ENCODE measurements at regions not wholly inside any gene's neighbourhood (a gene's known extent, or its start where the extent isn't known, plus 50 kb on each side); places are given as distances from the start of the nearest gene placed in this dataset.

- in situ Hi-C loops (cut with HindIII; ENCODE audit: low pct_unique_long_range_greater_than_20kb, low sequenced_read_pairs): loop anchor here (10.0 kb wide), 1 partner anchor 108 kb away; no protein-coding TSS in a partner anchor
- DNase-seq (ENCODE audit: low read depth, low spot score): no peak
Measured at GRCh38 chr17:77346765-77347164, 206.0 kb downstream of the SEC14L1 start.

- in situ Hi-C loops (cut with HindIII; ENCODE audit: low pct_unique_long_range_greater_than_20kb, low sequenced_read_pairs): loop anchor here (10.0 kb wide), 1 partner anchor 107 kb away; no protein-coding TSS in a partner anchor
Measured at GRCh38 chr17:77347544-77347943, 206.8 kb downstream of the SEC14L1 start.

DNA sequence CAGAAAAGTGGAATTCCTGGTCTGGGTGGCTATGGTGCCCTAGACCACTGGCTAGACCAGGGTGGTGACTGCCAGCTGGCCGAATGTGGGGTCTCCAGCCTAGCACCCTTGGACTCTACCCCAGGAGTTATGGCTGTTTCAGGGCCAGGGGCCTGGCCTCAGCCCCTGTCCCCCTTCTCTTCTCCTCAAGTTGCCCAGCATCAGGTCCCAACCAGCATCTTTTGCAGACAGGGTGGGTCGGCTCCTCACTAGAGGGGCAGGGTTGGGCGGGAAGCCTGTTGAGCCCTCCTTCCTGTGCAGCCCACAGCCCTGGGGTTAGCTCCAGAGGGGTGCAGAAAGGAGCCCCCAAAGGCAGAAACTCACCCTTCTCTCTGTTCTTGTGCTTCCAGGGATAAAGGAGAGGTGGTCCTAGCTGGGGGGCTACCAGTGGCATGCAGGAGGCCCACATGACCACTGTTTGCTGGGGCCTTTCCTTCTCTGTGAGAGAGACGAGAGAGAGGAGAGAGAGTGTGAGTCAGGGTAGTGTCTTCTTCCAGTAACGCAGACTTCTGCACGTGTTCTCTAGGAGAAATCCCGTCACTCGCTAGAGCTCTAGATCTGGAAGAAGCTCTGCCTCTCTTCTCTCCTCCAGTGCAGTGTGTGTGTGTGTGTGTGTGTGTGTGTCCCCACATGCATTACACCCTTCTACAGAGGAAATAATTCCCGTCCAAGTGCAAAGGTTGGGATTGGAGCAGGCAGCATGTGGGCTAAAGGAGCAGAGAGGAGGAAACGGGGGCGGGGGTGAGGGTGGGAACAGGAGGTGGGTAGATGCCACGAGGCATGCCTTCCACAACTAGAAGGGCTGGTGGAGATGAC, 209.4 kb downstream of the SEC14L1 start:
- DNase-seq (ENCODE audit: low read depth, low spot score): no peak
- in situ Hi-C loops (cut with HindIII; ENCODE audit: low pct_unique_long_range_greater_than_20kb, low sequenced_read_pairs): loop anchor here (10.0 kb wide), 1 partner anchor 105 kb away; no protein-coding TSS in a partner anchor

More at GRCh38 chr17:77347544-77347943, 206.8 kb downstream of the SEC14L1 start:
- DNase-seq (ENCODE audit: low read depth, low spot score): no peak

- in situ Hi-C loops (cut with HindIII; ENCODE audit: low pct_unique_long_range_greater_than_20kb, low sequenced_read_pairs): no loop called here
Measured at GRCh38 chr17:77352441-77352840, 211.7 kb downstream of the SEC14L1 start.

GRCh38 chr17:77352996-77353395, 212.2 kb downstream of the SEC14L1 start:
- DNase-seq (ENCODE audit: low read depth, low spot score): no peak
- in situ Hi-C loops (cut with HindIII; ENCODE audit: low pct_unique_long_range_greater_than_20kb, low sequenced_read_pairs): no loop called here

More at GRCh38 chr17:77352441-77352840, 211.7 kb downstream of the SEC14L1 start:
- no peak for DNase-seq (ENCODE audit: low read depth, low spot score)

DNA sequence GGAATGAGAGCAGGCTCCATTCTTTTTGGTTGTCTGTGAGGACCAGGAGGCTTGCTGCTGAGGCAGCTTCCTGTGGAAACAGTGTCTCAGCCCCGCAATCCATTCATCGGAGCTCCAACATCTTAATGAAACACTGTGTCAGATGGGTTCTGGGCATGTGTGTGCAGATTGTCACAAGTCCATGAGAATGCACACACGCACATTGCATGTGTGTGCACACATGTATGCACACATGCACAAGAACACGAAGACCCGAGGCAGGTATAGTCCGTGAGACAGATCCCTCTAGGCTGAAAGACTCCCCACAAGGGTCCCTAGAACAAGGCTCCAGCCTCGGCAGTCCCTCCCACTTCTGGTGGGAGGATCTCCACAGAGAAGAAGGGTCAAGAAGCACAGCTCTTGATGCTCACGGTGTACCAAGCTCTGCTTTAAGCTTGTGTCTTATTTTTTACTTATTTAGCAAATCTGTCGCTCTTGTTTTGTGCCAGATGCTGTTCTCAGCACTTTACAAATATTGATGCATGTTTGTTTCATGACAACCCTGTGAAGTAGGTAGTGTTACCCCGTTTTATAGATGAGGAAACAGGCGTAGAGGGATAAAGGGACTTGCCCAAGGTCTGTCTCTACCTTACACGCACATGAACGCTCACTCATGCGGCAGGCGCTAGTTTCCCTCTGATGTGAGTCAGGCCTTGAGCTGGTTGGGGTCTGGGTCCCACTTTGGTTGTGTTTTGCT, 213.1 kb downstream of the SEC14L1 start:
- in situ Hi-C loops (cut with HindIII; ENCODE audit: low pct_unique_long_range_greater_than_20kb, low sequenced_read_pairs): no loop called here
- no peak for DNase-seq (ENCODE audit: low read depth, low spot score)

GRCh38 chr17:77354420-77354669, 213.6 kb downstream of the SEC14L1 start:
- DNase-seq (ENCODE audit: low read depth, low spot score): no peak

GRCh38 chr17:77354670-77355455, 214.1 kb downstream of the SEC14L1 start:
- in situ Hi-C loops (cut with HindIII; ENCODE audit: low pct_unique_long_range_greater_than_20kb, low sequenced_read_pairs): no loop called here
- peak; percentile 41 for DNase-seq (ENCODE audit: low read depth, low spot score)

More at GRCh38 chr17:77354420-77354669, 213.6 kb downstream of the SEC14L1 start:
- in situ Hi-C loops (cut with HindIII; ENCODE audit: low pct_unique_long_range_greater_than_20kb, low sequenced_read_pairs): no loop called here

DNA sequence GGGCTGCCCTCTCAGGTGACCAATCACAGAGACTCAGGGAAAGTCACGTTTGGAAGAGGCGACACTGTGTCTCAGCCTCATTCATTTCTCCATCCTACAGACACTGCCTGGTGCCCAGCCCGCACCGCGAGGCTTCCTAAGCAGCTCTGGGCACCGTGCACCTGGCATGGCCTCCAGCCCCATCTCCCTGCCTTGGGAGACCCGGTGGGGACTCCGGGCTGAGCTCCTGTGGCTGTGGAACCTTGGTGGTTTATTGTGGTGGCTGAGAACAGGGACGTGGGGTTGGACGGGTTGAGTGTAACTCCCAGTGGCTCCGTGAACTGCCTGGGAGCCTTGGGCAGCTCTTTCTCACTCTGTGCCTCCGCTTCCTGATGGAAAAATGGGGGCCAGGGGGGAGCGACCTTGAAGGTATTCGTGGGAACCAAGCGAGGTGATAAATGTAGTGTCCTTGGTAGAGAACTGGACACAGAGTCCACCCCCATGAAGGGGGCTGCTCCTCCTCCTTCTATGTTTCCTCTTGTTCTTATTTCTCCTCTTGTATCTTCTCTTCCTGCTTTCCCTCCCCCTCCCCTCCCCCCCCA, 215.4 kb downstream of the SEC14L1 start:
- in situ Hi-C loops (cut with HindIII; ENCODE audit: low pct_unique_long_range_greater_than_20kb, low sequenced_read_pairs): no loop called here
- DNase-seq (ENCODE audit: low read depth, low spot score): peak; percentile 59

- no peak for DNase-seq (ENCODE audit: low read depth, low spot score)
- in situ Hi-C loops (cut with HindIII; ENCODE audit: low pct_unique_long_range_greater_than_20kb, low sequenced_read_pairs): no loop called here
Measured at GRCh38 chr17:77356690-77357201, 216.0 kb downstream of the SEC14L1 start.

DNA sequence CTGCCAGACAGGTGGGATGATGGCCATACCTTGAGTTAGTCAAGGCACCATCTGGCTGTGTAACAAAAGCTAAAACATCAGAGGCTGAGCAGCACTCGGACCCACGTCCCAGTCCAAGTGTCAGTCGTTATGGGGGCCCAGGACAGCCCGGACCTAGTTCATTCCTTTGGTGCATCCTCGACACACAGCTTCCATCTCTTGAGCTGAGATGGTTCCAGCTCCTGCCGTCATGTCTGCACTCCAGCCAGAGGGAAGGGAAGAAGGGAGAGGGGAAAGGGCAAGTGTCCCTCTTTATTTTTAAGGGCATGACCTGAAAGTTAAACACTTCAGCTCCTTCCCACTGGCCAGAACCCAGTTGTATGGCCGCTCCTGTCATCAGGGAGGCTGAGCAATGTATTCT, 218.0 kb downstream of the SEC14L1 start:
- no peak for DNase-seq (ENCODE audit: low read depth, low spot score)
- in situ Hi-C loops (cut with HindIII; ENCODE audit: low pct_unique_long_range_greater_than_20kb, low sequenced_read_pairs): no loop called here

DNA sequence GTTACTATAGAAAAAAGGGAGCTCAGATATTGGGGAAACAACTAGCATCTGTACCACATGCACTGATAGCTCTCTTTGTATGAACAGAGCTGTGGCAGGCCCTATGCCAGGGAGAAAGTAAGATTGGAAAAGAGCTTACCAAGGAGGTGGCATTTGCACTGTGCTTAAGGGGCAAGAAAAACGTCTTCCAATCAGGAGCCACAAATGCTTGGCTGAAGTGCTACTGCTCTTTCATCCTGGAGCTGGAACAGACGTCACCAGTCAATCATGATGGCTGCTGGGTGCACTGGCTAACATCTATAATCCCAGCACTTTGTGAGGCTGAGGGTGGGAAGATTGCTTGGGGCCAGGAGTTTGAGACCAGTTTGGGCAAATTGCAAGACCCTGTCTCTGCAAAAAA, 218.5 kb downstream of the SEC14L1 start:
- in situ Hi-C loops (cut with HindIII; ENCODE audit: low pct_unique_long_range_greater_than_20kb, low sequenced_read_pairs): no loop called here
- DNase-seq (ENCODE audit: low read depth, low spot score): no peak

GRCh38 chr17:77361986-77362620, 221.3 kb downstream of the SEC14L1 start:
- in situ Hi-C loops (cut with HindIII; ENCODE audit: low pct_unique_long_range_greater_than_20kb, low sequenced_read_pairs): no loop called here
- no peak for DNase-seq (ENCODE audit: low read depth, low spot score)

GRCh38 chr17:77363821-77364361, 223.1 kb downstream of the SEC14L1 start:
- in situ Hi-C loops (cut with HindIII; ENCODE audit: low pct_unique_long_range_greater_than_20kb, low sequenced_read_pairs): no loop called here
- DNase-seq (ENCODE audit: low read depth, low spot score): no peak

- no peak for DNase-seq (ENCODE audit: low read depth, low spot score)
- in situ Hi-C loops (cut with HindIII; ENCODE audit: low pct_unique_long_range_greater_than_20kb, low sequenced_read_pairs): no loop called here
Measured at GRCh38 chr17:77364381-77364911, 223.7 kb downstream of the SEC14L1 start.

- DNase-seq (ENCODE audit: low read depth, low spot score): no peak
- in situ Hi-C loops (cut with HindIII; ENCODE audit: low pct_unique_long_range_greater_than_20kb, low sequenced_read_pairs): no loop called here
Measured at GRCh38 chr17:77364941-77365583, 224.3 kb downstream of the SEC14L1 start.
